ENCODE measurements at regions not wholly inside any gene's neighbourhood (a gene's known extent, or its start where the extent isn't known, plus 50 kb on each side); places are given as distances from the start of the nearest gene placed in this dataset.
A peak's percentile ranks its signal among the peaks of the same experiment; 100 is the strongest.

DNA sequence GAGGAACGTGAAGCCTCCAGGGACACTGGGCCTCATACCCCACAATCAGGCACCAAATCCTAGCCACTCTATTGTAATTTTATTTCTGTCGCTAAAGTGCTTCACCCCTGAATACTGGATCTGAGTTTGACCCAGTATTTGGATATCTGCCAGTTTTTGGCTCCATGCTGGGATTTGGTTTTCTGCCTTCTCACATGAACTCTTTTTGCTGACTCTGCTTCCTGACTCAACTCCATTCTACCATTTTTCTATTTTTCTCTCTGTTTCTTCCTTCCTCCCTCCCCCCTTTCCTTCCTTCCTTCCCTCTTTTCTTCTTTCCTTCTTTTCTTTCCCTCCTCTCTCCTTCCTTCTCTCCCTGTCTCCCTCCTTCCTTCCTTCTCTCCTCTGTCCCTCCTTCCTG is 151.3 kb upstream of the GJB5 start:
- no peaks in the 10 kb centered on the region for H3K4me1 ChIP-seq (replicated peaks in 1 of 2; ENCODE audit: control insufficient read depth in 2 of 2, insufficient read depth in 2 of 2, low read length in 2 of 2)
- no peaks in the 10 kb centered on the region; the same call in 1 of the 2 replicates for H3K9me3 ChIP-seq (replicated peaks; ENCODE audit: control insufficient read depth, insufficient read depth, low read depth, low read length)
- no peak overlapping the region for H3K27ac ChIP-seq (ENCODE audit: extremely low read depth, low read depth, low read length)
- H3K4me3 ChIP-seq: no peak overlapping the region
- peak; percentile 18; the same call in 1 of the 2 replicates for TF ChIP-seq NFIC (IDR thresholded peaks at IDR 0.05)
- peak; percentile 66 for TF ChIP-seq MAFG (tag; conservative IDR thresholded peaks at IDR 0.05)
- TF ChIP-seq WHSC1 (IDR thresholded peaks at IDR 0.05; ENCODE audit: low read length): no peak
- TF ChIP-seq ZNF316 (IDR thresholded peaks at IDR 0.05): peak; percentile 85
- no peak for TF ChIP-seq PTTG1 (tag; IDR thresholded peaks at IDR 0.05; ENCODE audit: low read depth)
- TF ChIP-seq C11orf30 (IDR thresholded peaks at IDR 0.05; ENCODE audit: low read depth): peak; percentile 70; the same call in 1 of the 2 replicates
- no peak for TF ChIP-seq ZNF121 (CRISPR knock-in tag; conservative IDR thresholded peaks at IDR 0.05)
- peak; percentile 8; the same call in 1 of the 2 replicates for TF ChIP-seq MAFF (IDR thresholded peaks at IDR 0.05; ENCODE audit: low read length)
- CTCF ChIA-PET (ENCODE audit: low intra/inter-chr PET ratio): interaction anchor here (0.5 kb wide), 1 partner anchor 1377 kb away, joined by 3 read pairs; no protein-coding TSS in a partner anchor
- ATAC-seq (no peak), FAIRE-seq (no peak), DNase-seq (ENCODE audit: extremely low read depth in 1 of 4, low spot score in 3 of 4) (no peak)
- 0% methylated on average over 2 of the region's 2 CpGs for WGBS (ENCODE audit: insufficient coverage, low coverage, missing lambda C conversion rate)
- in situ Hi-C loops (cut with MboI) (loop anchor here (10.0 kb wide), 1 partner anchor 969 kb away; no protein-coding TSS in a partner anchor), intact Hi-C loops (cut with micrococcal nuclease) (no loop called here)
- no peaks in the 10 kb centered on the region for H3K9me1 ChIP-seq (ENCODE audit: control insufficient read depth, insufficient read depth, low read length)
- no peak overlapping the region for H3K4me2 ChIP-seq (ENCODE audit: insufficient read depth, low read length)
- H4K20me1 ChIP-seq (replicated peaks; ENCODE audit: control insufficient read depth, insufficient read depth, low read length): no peaks in the 10 kb centered on the region
- POLR2A ChIA-PET: no interaction called here
- no peaks in the 10 kb centered on the region for H3K36me3 ChIP-seq (ENCODE audit: control insufficient read depth, insufficient read depth, low read length)
- peaks cover 0 to 5% of the 10 kb centered on the region in 2 experiments; a peak in 2 of 5 replicates for H3K27me3 ChIP-seq (ENCODE audit: control insufficient read depth in 2 of 2, insufficient read depth in 2 of 2, low read length in 2 of 2)
- H2AFZ ChIP-seq (ENCODE audit: low read depth, low read length): no peak overlapping the region
- H3K9ac ChIP-seq (ENCODE audit: insufficient read depth in 1 of 2, low read depth in 2 of 2, low read length in 2 of 2): no peak overlapping the region
- BruUV-seq (replicated peaks): no TSS peak
- no peaks in the 10 kb centered on the region for H3K79me2 ChIP-seq (ENCODE audit: control insufficient read depth, insufficient read depth, low read length)

- 0% methylated on average over 5 of the region's 5 CpGs for WGBS (ENCODE audit: insufficient coverage, low coverage, missing lambda C conversion rate)
- DNase-seq (ENCODE audit: extremely low read depth in 1 of 4, low spot score in 3 of 4) (no peak), ATAC-seq (no peak), FAIRE-seq (no peak)
- no peaks in the 10 kb centered on the region for H4K20me1 ChIP-seq (replicated peaks; ENCODE audit: control insufficient read depth, insufficient read depth, low read length)
- in situ Hi-C loops (cut with MboI): loop anchor here (10.0 kb wide), 1 partner anchor 972 kb away; no protein-coding TSS in a partner anchor
- BruUV-seq (replicated peaks): no TSS peak
- H3K4me3 ChIP-seq: no peak overlapping the region
- POLR2A ChIA-PET: no interaction called here
- H3K9ac ChIP-seq (ENCODE audit: insufficient read depth in 1 of 2, low read depth in 2 of 2, low read length in 2 of 2): no peak overlapping the region
- H3K9me3 ChIP-seq (replicated peaks; ENCODE audit: control insufficient read depth, insufficient read depth, low read depth, low read length): no peaks in the 10 kb centered on the region; the same call in 1 of the 2 replicates
- no peaks in the 10 kb centered on the region for H3K9me1 ChIP-seq (ENCODE audit: control insufficient read depth, insufficient read depth, low read length)
- H3K27ac ChIP-seq (ENCODE audit: extremely low read depth, low read depth, low read length): no peak overlapping the region
- H3K36me3 ChIP-seq (ENCODE audit: control insufficient read depth, insufficient read depth, low read length): no peaks in the 10 kb centered on the region
- H3K4me2 ChIP-seq (ENCODE audit: insufficient read depth, low read length): no peak overlapping the region
- H3K4me1 ChIP-seq (replicated peaks in 1 of 2; ENCODE audit: control insufficient read depth in 2 of 2, insufficient read depth in 2 of 2, low read length in 2 of 2): no peaks in the 10 kb centered on the region
- CTCF ChIA-PET (ENCODE audit: low intra/inter-chr PET ratio): no interaction called here
- no peak overlapping the region for H2AFZ ChIP-seq (ENCODE audit: low read depth, low read length)
- intact Hi-C loops (cut with micrococcal nuclease): no loop called here
- TF ChIP-seq CEBPG (CRISPR knock-in tag; IDR thresholded peaks at IDR 0.05) (no peak), CEBPG (tag; conservative IDR thresholded peaks at IDR 0.05 in 1 of 2, IDR thresholded peaks at IDR 0.05 in 1 of 2) (0 out of 4 replicates have a peak, but pooled peaks of 1 of the 2 experiments have one; percentile 19), CEBPB (tag; IDR thresholded peaks at IDR 0.05) (0 out of 2 replicates have a peak, but pooled peaks have one; percentile 17), FOXA1 (IDR thresholded peaks at IDR 0.05; ENCODE audit: borderline replicate concordance) (no peak)
- H3K27me3 ChIP-seq (ENCODE audit: control insufficient read depth in 2 of 2, insufficient read depth in 2 of 2, low read length in 2 of 2): peaks cover 0 to 5% of the 10 kb centered on the region in 2 experiments; a peak in 2 of 5 replicates
- no peaks in the 10 kb centered on the region for H3K79me2 ChIP-seq (ENCODE audit: control insufficient read depth, insufficient read depth, low read length)
Observed at GRCh38 chr1:34606504-34606903, 148.3 kb upstream of the GJB5 start.

All from K562 (cell line).